ENCODE measurements at regions not wholly inside any gene's neighbourhood (a gene's known extent, or its start where the extent isn't known, plus 50 kb on each side); places are given as distances from the start of the nearest gene placed in this dataset.

- ChIA-PET POLR2A (no interaction called here), CTCF (no interaction called here)
Measured at GRCh38 chr3:124297062-124297980, 305.4 kb upstream of the ROPN1 start.

- ChIA-PET POLR2A (no interaction called here), CTCF (no interaction called here)
Measured at GRCh38 chr3:124298301-124298700, 306.4 kb upstream of the ROPN1 start.

DNA sequence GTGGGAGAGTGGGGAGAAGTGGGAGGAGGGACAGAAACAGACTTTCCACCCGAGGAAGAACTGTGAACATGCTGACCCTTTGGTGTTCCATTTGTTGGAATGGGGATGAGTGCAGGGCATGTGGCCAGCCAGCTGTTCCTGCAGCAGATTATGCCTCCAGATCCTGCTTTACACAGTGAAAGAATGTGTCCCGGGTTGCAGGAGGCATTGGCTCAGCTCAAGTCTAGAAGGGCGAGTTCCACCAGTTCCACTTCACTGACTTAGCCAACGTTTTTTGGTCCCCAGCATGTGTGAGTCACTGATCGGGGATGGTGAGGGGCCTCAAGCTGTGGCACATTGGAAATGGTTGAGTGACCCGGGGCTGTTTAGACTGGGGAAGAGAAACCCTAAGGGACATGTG, 307.0 kb upstream of the ROPN1 start:
- ChIA-PET POLR2A (no interaction called here), CTCF (no interaction called here)

DNA sequence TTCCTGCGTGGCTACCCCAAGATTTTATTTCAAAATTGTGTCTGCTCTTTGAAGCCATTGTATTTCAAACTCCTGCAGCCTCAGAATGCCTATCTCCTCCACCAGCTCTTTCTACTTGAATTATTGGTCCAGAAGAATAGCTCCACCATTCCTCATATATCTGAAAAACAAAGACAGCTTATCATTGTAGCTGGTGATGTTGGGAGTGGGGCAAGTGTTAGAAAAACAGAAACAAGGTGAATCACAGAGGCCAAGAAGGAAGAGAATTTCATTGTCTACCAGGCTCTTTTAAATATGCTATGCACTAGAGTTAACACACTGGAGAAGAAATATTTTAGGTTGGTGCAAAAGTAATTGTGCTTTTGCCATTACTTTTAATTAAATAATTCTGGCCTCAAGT, 307.9 kb upstream of the ROPN1 start:
- ChIA-PET POLR2A (no interaction called here), CTCF (no interaction called here)

GRCh38 chr3:124300416-124300815, 308.5 kb upstream of the ROPN1 start:
- CTCF ChIA-PET, result no interaction called here

GRCh38 chr3:124303305-124303910, 311.5 kb upstream of the ROPN1 start:
- ChIA-PET CTCF (no interaction called here), POLR2A (no interaction called here)

More at GRCh38 chr3:124300416-124300815, 308.5 kb upstream of the ROPN1 start:
- POLR2A ChIA-PET, result no interaction called here

DNA sequence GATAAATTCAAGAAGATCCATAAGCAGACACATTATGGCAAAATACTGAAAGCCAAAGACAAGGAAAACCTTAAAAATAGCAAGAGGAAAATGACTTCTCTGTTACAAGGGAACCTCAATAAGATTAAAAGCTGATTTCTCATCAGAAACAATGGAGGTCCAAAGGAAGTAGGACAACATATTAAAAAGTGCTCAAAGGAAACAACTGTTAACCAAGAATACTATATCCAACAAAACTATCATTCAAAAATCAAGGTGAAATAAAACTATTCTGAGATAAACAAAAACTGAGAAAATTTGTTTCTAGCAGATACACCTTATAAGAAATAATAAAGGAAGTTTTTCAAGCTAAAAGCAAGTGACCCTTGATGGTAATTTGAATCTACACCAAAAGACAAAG, 314.7 kb upstream of the ROPN1 start:
- ChIA-PET CTCF (no interaction called here), POLR2A (no interaction called here)

DNA sequence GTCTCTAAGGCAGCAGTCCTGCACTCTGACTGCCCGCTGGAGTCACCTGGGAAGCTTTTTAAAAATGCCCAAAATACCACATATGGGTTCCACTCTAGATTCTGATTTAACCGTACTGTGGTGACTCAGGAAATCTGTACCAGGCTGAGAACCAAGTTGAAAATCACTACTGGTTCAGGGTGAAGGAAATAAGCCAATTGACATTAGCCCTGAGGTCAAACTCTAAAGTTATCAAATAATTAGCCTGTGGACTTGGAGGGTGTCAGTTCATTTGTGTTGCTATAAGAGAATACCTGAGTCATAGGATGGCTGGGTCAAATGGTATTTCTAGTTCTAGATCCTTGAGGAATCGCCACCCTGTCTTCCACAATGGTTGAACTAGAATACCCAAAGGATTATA, 321.7 kb upstream of the ROPN1 start:
- ChIA-PET CTCF (no interaction called here), POLR2A (no interaction called here)

DNA sequence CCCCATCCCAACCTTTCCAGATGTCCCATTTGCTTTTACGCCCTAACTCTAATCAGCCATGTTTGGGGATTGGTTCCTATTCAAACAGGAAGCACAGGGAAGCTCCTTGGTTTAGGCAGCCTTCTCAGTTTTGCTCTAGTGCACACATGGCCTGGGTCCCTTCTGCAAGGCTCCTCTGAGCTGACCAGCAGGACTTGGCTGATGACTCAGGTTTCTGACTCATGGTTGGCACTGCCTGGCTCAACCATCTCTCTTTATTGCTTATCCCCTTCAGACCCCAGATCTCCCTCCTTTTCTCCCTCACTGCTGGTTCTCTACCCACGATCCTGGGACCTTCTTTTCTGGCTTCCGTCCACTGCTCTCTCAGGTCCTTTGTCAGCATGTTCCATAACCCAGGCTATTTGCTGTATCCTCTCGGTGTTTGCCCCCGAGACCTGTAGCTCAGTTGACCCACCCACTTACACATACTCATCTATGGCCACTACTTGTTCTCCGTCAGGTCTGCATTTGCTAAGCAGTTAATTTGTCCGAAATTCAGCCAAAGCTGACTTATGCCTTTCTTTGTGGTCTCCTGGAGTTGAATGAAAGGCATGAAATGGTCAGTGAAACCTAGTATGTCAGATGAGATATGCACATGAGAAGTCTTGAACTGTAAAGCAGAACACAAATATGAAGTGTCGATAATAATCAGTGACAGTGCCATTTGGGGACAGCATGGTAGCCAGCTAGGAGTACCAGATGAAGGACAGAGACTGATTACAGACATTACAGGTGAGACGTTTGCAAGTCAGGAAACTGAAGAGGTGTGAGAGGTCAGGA, 323.5 kb upstream of the ROPN1 start:
- ChIA-PET CTCF (no interaction called here), POLR2A (no interaction called here)

DNA sequence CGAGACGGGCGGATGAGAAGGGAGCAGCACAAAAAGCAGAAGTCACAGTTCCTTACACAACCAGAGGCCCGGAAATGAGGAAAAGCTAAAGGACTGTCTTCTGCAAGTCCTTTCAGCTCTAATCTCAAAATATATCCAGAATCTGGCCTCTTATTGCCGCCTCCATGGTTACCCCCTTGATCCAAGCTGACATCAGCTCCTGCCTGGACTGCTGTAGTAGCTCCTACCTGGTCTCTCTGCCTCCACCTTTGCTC, 324.0 kb upstream of the ROPN1 start:
- ChIA-PET POLR2A (no interaction called here), CTCF (no interaction called here)

GRCh38 chr3:124318014-124318413, 326.1 kb upstream of the ROPN1 start:
- ChIA-PET POLR2A (no interaction called here), CTCF (no interaction called here)

GRCh38 chr3:124318656-124319055, 326.7 kb upstream of the ROPN1 start:
- CTCF ChIA-PET, result no interaction called here
- POLR2A ChIA-PET, result no interaction called here

- ChIA-PET POLR2A (no interaction called here), CTCF (no interaction called here)
Measured at GRCh38 chr3:124320976-124321375, 329.1 kb upstream of the ROPN1 start.

DNA sequence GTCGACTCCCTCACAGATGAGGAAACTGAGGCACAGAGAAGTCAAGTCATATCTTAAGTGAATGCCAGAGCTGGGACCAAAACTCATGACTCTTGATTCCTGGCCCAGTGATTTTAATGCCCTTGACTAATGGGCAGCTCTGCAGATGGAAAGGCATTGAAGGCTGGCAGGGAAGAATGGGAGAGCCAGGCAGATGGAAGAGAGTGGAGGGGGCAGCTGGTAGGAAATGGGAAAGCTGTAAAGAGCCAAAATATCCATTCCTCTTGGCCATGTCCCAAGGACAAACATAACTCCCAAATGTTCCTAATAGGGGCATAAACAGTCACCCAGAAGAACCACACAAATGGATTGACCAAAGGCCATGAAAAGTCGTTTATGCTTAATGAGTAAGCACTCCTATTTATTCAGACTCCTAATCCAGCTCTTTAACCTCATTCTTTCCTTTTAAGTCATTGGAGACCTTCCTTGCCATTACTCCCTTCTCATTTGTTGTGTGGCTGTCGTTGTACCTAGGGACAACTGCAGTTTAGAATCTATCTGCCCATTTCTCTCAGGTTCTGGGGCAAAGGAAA, 330.5 kb upstream of the ROPN1 start:
- ChIA-PET CTCF (no interaction called here), POLR2A (no interaction called here)

DNA sequence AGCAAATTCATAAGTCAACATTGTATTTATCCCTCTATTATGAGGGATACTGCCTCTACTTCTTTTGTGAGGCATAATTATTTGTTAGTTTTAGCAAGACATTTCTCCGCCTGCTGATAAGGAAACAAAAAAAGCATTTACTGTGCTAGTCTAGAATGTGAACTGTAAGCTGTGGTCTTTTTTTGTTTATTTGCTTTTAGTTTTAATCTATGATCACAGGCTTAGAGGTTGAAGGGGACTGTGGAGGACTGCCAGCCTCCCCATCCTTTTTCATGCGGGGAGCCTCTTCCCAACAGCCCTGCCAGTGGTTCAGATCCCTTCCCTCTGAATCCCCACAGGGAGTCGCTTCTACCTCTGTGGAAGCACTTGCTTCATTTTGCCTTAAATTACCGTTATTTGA, 331.0 kb upstream of the ROPN1 start:
- ChIA-PET POLR2A (no interaction called here), CTCF (no interaction called here)

GRCh38 chr3:124325248-124325647, 333.3 kb upstream of the ROPN1 start:
- POLR2A ChIA-PET, result no interaction called here
- CTCF ChIA-PET, result no interaction called here

DNA sequence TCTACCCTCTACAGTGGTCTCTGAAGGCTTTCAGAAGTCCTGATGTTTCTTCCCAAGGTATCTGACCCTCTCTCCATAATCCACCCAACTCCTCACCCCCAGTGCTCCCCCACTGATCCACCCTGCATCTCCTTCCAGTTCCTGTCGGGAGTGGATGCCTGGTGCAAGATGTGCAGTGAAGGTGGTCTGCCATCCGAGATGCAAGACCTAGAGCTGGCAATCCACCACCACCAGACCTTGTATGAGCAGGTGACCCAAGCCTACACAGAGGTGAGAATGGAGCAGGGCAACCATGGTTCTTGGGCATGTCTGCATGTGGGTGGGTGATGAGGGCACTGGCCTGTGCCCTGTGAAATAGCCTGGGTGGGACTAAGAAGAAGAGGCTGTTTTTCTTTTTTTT, 337.8 kb upstream of the ROPN1 start:
- POLR2A ChIA-PET, result no interaction called here
- CTCF ChIA-PET, result no interaction called here

- ChIA-PET CTCF (no interaction called here), POLR2A (no interaction called here)
Measured at GRCh38 chr3:124333931-124334640, 342.2 kb upstream of the ROPN1 start.

DNA sequence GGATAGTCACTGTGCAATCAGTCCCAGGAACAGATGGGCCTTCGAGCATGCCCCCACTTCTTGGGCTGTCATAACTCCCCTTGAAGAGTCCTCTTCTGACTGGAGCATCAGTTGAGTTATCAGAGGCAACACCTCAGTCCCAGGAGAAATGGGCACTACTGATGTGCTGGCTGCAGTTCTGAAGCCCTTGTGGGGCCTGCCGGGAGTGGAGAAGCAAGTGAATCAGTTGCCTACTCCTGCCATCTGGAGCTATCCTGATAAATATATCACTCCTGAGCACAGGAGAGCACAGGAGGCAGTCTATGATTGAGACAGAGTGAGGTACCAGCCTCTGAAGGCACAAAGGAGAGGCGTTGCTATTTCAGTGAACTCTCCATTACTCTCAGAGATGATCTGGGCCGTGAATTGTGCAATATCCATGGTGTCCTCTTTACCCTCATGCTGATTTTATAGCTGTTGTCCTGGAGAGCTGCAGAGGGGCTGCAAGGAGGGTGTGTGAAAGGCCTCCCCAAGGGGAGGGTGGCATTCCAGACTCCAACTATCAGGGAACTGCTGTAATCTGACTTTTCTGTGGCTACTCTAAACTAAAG, 344.2 kb upstream of the ROPN1 start:
- ChIA-PET POLR2A (no interaction called here), CTCF (no interaction called here)

DNA sequence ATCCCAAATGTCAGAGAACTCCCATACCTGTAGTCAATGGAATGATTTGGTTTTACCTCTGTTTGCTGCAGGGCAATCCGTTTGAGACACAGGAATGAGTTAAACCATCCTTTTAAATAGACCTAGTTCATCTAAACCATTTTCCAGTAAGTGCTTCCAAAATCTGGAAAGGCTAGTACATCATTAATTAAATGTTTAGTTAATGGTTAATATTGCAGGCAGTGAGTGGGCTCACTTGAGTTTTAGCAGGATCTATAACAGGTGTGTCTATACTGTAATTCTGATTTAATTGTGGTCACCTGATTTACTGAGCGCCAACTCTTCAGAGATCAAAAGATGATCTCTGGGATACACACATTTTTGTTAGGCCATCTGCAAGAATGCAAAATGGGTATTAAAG, 353.9 kb upstream of the ROPN1 start:
- ChIA-PET CTCF (no interaction called here), POLR2A (no interaction called here)

Measured in activated CD8-positive, alpha-beta memory T cell treated with anti-CD3 and anti-CD28 coated beads for 36 hours (primary cell).